Activated naive CD8-positive, alpha-beta T cell treated with anti-CD3 and anti-CD28 coated beads, Interleukin-2, amount 50 U/mL, for 16 hours (primary cell): ENCODE measurements at regions not wholly inside any gene's neighbourhood (a gene's known extent, or its start where the extent isn't known, plus 50 kb on each side); places are given as distances from the start of the nearest gene placed in this dataset.

Experiments used
- DNase-seq: peaks from one replicate; pipeline ENCODE4 v3.0.0-alpha.2; 2020; ENCODE audit warnings: low read depth, low spot score

GRCh38 chr1:55937840-55938375 lies 641.5 kb downstream of the PLPP3 start:
- no peak for DNase-seq

GRCh38 chr1:55935236-55935635 lies 644.1 kb downstream of the PLPP3 start:
- no peak for DNase-seq

GRCh38 chr1:55932402-55932801 lies 647.0 kb downstream of the PLPP3 start:
- no peak for DNase-seq

- DNase-seq: no peak
Measured at GRCh38 chr1:55931081-55931940, 648.1 kb downstream of the PLPP3 start.

- DNase-seq: no peak
Measured at GRCh38 chr1:55929652-55930051, 649.7 kb downstream of the PLPP3 start.

GRCh38 chr1:55928576-55928975 lies 650.8 kb downstream of the PLPP3 start:
- no peak for DNase-seq

GRCh38 chr1:55927702-55928290 lies 651.6 kb downstream of the PLPP3 start:
- no peak for DNase-seq

GRCh38 chr1:55926906-55927471 lies 652.4 kb downstream of the PLPP3 start:
- DNase-seq: no peak

GRCh38 chr1:55916907-55917306 lies 662.5 kb downstream of the PLPP3 start:
- no peak for DNase-seq

- no peak for DNase-seq
Measured at GRCh38 chr1:55916481-55916880, 662.9 kb downstream of the PLPP3 start.

- no peak for DNase-seq
Measured at GRCh38 chr1:55913565-55913964, 665.8 kb downstream of the PLPP3 start.

- DNase-seq: no peak
Measured at GRCh38 chr1:55912438-55912837, 666.9 kb downstream of the PLPP3 start.

- no peak for DNase-seq
Measured at GRCh38 chr1:55904541-55904940, 674.8 kb downstream of the PLPP3 start.

GRCh38 chr1:55898181-55898580 lies 681.2 kb downstream of the PLPP3 start:
- DNase-seq: no peak

GRCh38 chr1:55896210-55896609 lies 681.0 kb upstream of the USP24 start:
- DNase-seq: no peak

- no peak for DNase-seq
Measured at GRCh38 chr1:55894521-55894920, 679.4 kb upstream of the USP24 start.

GRCh38 chr1:55893155-55893554 lies 678.0 kb upstream of the USP24 start:
- no peak for DNase-seq

GRCh38 chr1:55888685-55889317 lies 673.6 kb upstream of the USP24 start:
- no peak for DNase-seq

GRCh38 chr1:55886856-55887712 lies 671.9 kb upstream of the USP24 start:
- no peak for DNase-seq

- DNase-seq: no peak
Measured at GRCh38 chr1:55885619-55886018, 670.5 kb upstream of the USP24 start.

GRCh38 chr1:55882931-55883330 lies 667.8 kb upstream of the USP24 start:
- DNase-seq: no peak
